Activated CD8-positive, alpha-beta T cell treated with anti-CD3 and anti-CD28 coated beads for 36 hours (primary cell): ENCODE measurements at regions not wholly inside any gene's neighbourhood (a gene's known extent, or its start where the extent isn't known, plus 50 kb on each side); places are given as distances from the start of the nearest gene placed in this dataset.

Experiments used
- ATAC-seq: fragments of 200-7000 bp; cut with Tn5 transposase; one replicate; pipeline ENCODE4 v1.10.0; 2021; ENCODE audit warnings: mild to moderate bottlenecking, moderate library complexity
- CTCF ChIA-PET: fragments of 350-600 bp; sonication (Branson Sonifier 250); formaldehyde crosslinking; loops from one replicate; lab custom pipeline; 2021; ENCODE audit warnings: antibody characterized with exemption; lab: Charles Lee
- POLR2A ChIA-PET: fragments of 350-600 bp; sonication (Branson Sonifier 250); formaldehyde crosslinking; loops from one replicate; lab custom pipeline; 2021; ENCODE audit warnings: antibody characterized with exemption; lab: Charles Lee
- DNase-seq: peaks from one replicate; pipeline ENCODE4 v3.0.0-alpha.2; 2020
- H3K27ac Mint-ChIP-seq: one replicate; pipeline ENCODE4 v1.8.0; 2021; ENCODE audit warnings: mild to moderate bottlenecking, mixed read lengths
- H3K27me3 Mint-ChIP-seq: one replicate; pipeline ENCODE4 v1.8.0; 2021; ENCODE audit warnings: mixed read lengths
- H3K36me3 Mint-ChIP-seq: one replicate; pipeline ENCODE4 v1.8.0; 2021; ENCODE audit warnings: low read depth, mixed read lengths
- H3K4me1 Mint-ChIP-seq: one replicate; pipeline ENCODE4 v1.8.0; 2021; ENCODE audit warnings: low read depth, mixed read lengths
- H3K4me3 Mint-ChIP-seq: one replicate; pipeline ENCODE4 v1.8.0; 2021; ENCODE audit warnings: mild to moderate bottlenecking, moderate library complexity, mixed read lengths
- H3K9me3 Mint-ChIP-seq: one replicate; pipeline ENCODE4 v1.8.0; 2021; ENCODE audit warnings: mixed read lengths
- intact Hi-C: fragments of 100-400 bp; cut with micrococcal nuclease; formaldehyde crosslinking; loops from one replicate; pipeline ENCODE4 v1.10.0; 2022
- TF ChIP-seq, protein P1 (sequence below): fragments of 200-600 bp; IDR thresholded peaks from one replicate; pipeline ENCODE4 v1.8.0; 2022; ENCODE audit warnings: antibody characterized with exemption, mild to moderate bottlenecking

DNA sequence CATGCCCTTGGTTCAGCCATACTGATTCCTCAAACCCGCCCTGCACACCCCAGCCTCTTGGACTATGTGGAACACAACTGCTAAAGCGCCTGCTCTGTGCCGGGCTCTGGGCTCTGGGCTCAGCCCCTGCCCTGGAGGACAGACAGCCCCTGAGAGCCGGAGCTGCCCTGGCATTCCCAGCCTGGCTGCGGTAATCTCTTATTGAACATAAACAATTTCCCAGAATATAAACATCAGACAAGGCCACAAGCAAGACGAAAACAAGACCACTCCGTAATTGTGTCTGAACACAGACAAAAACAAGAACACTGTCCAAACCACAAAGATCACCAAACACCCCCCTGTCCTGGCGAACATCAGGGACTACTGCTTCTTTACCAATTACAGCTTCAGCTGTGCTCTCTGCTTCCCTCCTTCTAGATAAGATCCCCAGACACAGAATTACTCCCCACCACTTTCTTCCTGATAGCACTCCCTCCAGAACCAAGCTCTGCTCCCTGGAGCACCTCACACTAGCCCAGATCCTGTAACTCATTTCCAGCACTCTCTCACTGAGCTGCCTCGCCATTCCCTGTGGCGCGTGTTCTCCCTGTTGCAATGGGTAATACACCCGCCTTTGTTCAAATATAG, 57.1 kb upstream of the TLE3 start:
- POLR2A ChIA-PET = interaction anchor here (0.6 kb wide), 1 partner anchor 90 kb away, joined by 3 read pairs; no protein-coding TSS in a partner anchor
- ATAC-seq (no peak), DNase-seq (no peak)
- H3K4me1 Mint-ChIP-seq = no peaks in the 10 kb centered on the region
- no peak overlapping the region for H3K27ac Mint-ChIP-seq
- H3K27me3 Mint-ChIP-seq = no peaks in the 10 kb centered on the region
- CTCF ChIA-PET = no interaction called here
- intact Hi-C loops = no loop called here
- H3K9me3 Mint-ChIP-seq = no peaks in the 10 kb centered on the region
- TF ChIP-seq, protein P1, sequence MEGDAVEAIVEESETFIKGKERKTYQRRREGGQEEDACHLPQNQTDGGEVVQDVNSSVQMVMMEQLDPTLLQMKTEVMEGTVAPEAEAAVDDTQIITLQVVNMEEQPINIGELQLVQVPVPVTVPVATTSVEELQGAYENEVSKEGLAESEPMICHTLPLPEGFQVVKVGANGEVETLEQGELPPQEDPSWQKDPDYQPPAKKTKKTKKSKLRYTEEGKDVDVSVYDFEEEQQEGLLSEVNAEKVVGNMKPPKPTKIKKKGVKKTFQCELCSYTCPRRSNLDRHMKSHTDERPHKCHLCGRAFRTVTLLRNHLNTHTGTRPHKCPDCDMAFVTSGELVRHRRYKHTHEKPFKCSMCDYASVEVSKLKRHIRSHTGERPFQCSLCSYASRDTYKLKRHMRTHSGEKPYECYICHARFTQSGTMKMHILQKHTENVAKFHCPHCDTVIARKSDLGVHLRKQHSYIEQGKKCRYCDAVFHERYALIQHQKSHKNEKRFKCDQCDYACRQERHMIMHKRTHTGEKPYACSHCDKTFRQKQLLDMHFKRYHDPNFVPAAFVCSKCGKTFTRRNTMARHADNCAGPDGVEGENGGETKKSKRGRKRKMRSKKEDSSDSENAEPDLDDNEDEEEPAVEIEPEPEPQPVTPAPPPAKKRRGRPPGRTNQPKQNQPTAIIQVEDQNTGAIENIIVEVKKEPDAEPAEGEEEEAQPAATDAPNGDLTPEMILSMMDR = no peak
- no peak overlapping the region for H3K4me3 Mint-ChIP-seq
- H3K36me3 Mint-ChIP-seq = no peaks in the 10 kb centered on the region

DNA sequence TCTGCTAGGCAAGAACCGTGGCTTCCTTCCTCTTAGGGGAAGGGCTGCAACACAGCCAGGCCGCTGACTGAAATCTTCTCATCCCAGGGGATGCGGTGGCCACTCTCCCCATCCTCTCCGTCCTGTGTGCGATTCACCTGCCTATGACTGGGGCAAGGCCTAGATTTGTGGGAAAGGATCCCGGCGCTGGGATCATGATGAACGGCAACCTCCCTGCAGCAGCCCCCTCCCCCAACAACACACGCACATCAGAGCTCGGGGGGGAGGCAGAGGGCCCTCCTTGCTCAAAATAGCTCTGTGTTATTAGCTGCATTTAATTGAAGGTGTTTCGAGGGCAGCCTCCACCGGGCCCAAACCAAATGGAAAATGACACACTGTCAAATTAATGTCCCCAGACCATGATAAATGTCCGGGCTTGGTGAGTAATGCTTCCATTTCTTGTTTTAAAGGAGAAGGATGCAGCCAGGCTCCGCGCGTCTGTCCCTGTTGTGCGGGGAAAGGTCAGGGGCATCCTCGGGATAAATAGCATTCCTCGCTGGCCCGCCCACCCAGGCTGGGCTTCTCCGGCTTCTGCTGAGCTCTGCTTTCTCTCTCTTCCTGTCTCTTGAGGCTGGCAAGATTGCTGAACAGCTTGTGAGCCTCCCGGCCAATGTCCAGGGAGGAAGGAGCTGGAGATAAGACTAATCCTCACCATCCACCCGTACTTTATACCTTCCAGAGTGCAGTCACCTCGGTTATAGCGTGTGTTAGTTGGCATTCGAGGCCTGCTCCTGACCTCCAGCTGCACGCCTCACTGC, 56.4 kb upstream of the TLE3 start:
- no peaks in the 10 kb centered on the region for H3K4me1 Mint-ChIP-seq
- TF ChIP-seq, protein P1 = no peak
- peaks cover 2% of the 10 kb centered on the region for H3K27me3 Mint-ChIP-seq
- ChIA-PET POLR2A (interaction anchor here (0.6 kb wide), 1 partner anchor 89 kb away, joined by 3 read pairs; no protein-coding TSS in a partner anchor), CTCF (interaction anchor here (0.9 kb wide), 1 partner anchor 7 kb away, joined by 4 read pairs; no protein-coding TSS in a partner anchor)
- H3K9me3 Mint-ChIP-seq = no peaks in the 10 kb centered on the region
- no peaks in the 10 kb centered on the region for H3K36me3 Mint-ChIP-seq
- DNase-seq (no peak), ATAC-seq (no peak)
- H3K27ac Mint-ChIP-seq = no peak overlapping the region
- intact Hi-C loops = no loop called here
- no peak overlapping the region for H3K4me3 Mint-ChIP-seq

DNA sequence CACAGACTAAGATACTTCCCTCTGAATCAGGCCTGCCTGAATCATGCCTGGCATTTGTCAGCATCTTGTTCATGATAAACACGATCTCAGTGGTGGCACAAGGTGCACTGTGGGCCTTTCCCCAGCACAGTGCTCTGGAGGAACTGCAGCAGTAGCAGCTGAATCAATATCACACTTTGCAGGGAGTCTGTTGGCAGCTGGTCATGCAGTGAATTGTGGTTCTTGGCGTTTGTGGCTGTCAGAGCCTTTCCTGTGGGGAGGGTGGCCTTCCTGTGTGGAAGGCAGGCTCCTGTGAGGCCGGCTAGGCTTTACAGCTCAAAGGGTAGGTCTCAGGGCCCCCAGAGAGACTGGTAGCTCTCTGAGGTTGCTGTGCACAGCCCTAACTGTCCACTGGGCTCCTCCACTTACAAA, 54.4 kb upstream of the TLE3 start:
- H3K27ac Mint-ChIP-seq = no peak overlapping the region
- H3K9me3 Mint-ChIP-seq = no peaks in the 10 kb centered on the region
- H3K27me3 Mint-ChIP-seq = peaks cover 6% of the 10 kb centered on the region
- H3K4me3 Mint-ChIP-seq = no peak overlapping the region
- peak; percentile 26 for DNase-seq
- CTCF ChIA-PET = interaction anchor here (1.0 kb wide), 1 partner anchor 315 kb away, joined by 4 read pairs; no protein-coding TSS in a partner anchor
- intact Hi-C loops = no loop called here
- POLR2A ChIA-PET = interaction anchor here (0.6 to 1.7 kb wide), 2 partner anchors 9 to 128 kb away, joined by 3 to 4 read pairs; no protein-coding TSS in a partner anchor
- H3K4me1 Mint-ChIP-seq = peaks cover 7% of the 10 kb centered on the region
- ATAC-seq = peak; percentile 71
- TF ChIP-seq, protein P1 = no peak
- no peaks in the 10 kb centered on the region for H3K36me3 Mint-ChIP-seq

DNA sequence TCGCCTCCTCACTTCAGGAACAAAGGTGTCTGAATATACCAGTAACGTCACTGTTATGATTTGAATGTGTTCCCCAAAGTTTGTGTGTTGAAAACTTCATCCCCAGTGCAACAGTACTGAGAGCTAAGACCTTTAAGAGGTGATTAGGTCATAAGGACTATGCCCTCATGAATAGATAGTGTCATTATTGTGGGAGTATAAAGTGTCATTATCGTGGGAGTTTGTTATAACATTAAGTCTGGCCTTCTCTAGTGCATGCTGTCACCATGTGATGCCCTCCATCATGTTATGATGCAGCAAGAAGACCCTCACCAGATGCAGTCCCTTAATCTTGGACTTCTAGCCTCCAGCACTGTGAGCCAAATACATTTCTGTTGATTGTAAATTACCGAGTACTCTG, 53.7 kb upstream of the TLE3 start:
- Mint-ChIP-seq H3K4me1 (peaks cover 7% of the 10 kb centered on the region), H3K9me3 (no peaks in the 10 kb centered on the region), H3K36me3 (no peaks in the 10 kb centered on the region), H3K27me3 (peaks cover 8% of the 10 kb centered on the region), H3K4me3 (no peak overlapping the region), H3K27ac (no peak overlapping the region)
- intact Hi-C loops = no loop called here
- POLR2A ChIA-PET = interaction anchor here (1.7 kb wide), 1 partner anchor 9 kb away, joined by 4 read pairs; no protein-coding TSS in a partner anchor
- no peak for ATAC-seq
- TF ChIP-seq, protein P1 = no peak
- no peak for DNase-seq
- CTCF ChIA-PET = interaction anchor here (1.0 kb wide), 1 partner anchor 316 kb away, joined by 4 read pairs; no protein-coding TSS in a partner anchor

DNA sequence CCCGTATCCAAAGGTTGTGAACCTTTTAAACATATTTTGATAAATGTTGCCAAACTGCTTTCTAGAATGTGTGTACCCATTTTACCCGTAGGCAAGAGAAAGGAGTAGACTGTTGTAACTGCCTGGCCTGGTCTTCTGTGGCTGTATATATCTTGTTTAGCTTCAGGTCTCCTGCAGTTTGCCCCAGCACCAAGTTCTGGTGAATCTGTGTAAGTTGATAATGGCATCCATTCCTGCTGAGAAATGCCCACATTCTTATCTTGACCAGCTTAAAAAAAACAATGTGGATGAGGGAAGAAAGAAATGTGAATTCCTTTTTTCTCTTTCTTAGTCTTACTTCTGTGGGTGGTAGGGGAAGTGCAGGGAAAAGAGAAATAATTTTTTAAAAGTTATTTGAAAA, 53.3 kb upstream of the TLE3 start:
- Mint-ChIP-seq H3K27me3 (peaks cover 8% of the 10 kb centered on the region), H3K4me3 (no peak overlapping the region), H3K4me1 (peaks cover 7% of the 10 kb centered on the region), H3K27ac (no peak overlapping the region), H3K36me3 (no peaks in the 10 kb centered on the region), H3K9me3 (no peaks in the 10 kb centered on the region)
- DNase-seq (no peak), ATAC-seq (no peak)
- intact Hi-C loops = no loop called here
- ChIA-PET POLR2A (no interaction called here), CTCF (no interaction called here)
- TF ChIP-seq, protein P1 = no peak
